SIG-M5 treated with dmso at 0.1 percent for 504 hours (cell line): ENCODE measurements at regions not wholly inside any gene's neighbourhood (a gene's known extent, or its start where the extent isn't known, plus 50 kb on each side); places are given as distances from the start of the nearest gene placed in this dataset.
A peak's percentile ranks its signal among the peaks of the same experiment; 100 is the strongest.

Experiments used
- DNase-seq: peaks from one replicate; lab custom pipeline; 2025; ENCODE audit not compliant: unreplicated experiment; lab: John Stamatoyannopoulos, UW

- no peak for DNase-seq
Measured at GRCh38 chr6:132868057-132868456, 53.7 kb downstream of the RPS12 start.

- no peak for DNase-seq
Measured at GRCh38 chr6:132872923-132873322, 58.6 kb downstream of the RPS12 start.

- DNase-seq, result no peak
Measured at GRCh38 chr6:132877003-132877402, 62.6 kb downstream of the RPS12 start.

- DNase-seq, result no peak
Measured at GRCh38 chr6:132887204-132887603, 72.8 kb downstream of the RPS12 start.

DNA sequence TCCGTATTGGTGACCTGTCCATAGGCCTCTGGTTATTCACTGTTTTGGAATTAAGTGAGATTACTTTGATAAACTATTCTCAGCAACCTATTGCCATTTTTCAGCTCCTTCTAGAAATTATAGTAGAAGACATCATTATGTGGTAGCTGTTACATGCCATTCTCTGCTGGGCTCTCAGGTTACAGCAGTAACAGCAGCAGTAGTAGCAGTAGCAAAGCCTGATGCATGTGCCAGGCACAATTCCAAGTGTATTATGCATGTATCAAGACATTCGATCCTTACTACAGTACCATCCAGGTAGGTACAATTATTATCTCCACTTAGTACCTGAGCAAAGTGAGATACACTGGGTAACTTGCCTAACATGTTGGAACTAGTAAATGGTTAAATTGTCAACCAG, 74.3 kb downstream of the RPS12 start:
- no peak for DNase-seq

DNA sequence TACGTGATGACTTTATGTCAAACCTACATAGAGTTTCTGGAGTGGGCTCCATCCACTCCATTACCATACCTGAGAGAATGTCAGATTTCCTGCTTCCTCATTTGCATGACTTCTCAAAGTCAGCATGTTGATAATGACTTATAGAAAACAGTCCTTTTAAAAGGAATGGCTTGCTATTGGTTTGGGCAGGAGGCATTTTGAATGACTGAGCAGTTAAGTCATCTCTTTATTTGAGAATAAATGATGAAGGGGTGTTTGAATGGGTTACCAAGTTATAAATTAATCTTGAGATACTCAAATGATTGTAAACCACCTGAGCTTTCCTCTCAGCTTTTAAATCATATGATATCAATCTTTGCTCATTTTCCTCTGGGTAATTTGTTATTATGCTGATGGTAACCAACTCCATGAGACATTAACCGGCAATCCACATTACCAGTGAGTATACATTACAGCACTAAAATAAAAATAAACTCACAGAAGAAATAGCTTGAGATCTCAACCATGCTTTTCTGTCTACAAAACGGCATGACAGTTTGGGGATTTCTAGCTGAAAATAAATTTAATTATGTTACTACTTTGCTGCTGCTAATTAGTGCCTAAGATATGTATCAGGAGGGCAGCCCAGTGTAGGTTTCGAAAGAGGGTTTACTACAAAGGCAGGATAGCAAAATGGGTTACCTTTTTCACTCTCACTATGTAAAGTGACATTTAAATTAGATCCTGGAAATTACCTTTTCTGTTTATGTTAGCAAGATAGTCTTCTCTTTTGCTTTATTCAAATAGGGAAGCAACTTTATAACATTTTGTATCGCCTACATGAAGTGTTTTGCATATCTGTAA, 78.8 kb downstream of the RPS12 start:
- DNase-seq, result no peak

- no peak for DNase-seq
Measured at GRCh38 chr6:132893772-132894490, 79.6 kb downstream of the RPS12 start.

DNA sequence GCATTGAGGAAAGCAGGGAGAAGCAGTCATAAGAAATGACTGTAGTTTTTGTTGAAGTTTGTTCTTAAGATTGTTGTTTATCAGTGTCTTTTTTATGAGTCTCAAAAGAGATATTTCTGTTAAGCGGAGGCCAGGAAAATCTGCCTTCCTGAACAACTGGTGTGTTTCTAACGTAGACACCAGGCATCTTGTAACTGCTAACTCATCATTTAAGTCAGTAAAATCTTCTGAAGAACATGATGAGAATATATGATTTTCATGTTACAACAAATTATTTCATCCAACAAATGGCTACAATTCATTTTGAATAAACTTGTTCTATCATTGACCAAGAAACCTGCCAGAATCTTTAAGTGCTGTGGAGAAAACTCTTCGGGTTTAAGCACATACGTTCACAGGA, 84.0 kb downstream of the RPS12 start:
- no peak for DNase-seq

GRCh38 chr6:132900849-132901248, 86.5 kb downstream of the RPS12 start:
- DNase-seq, result no peak

DNA sequence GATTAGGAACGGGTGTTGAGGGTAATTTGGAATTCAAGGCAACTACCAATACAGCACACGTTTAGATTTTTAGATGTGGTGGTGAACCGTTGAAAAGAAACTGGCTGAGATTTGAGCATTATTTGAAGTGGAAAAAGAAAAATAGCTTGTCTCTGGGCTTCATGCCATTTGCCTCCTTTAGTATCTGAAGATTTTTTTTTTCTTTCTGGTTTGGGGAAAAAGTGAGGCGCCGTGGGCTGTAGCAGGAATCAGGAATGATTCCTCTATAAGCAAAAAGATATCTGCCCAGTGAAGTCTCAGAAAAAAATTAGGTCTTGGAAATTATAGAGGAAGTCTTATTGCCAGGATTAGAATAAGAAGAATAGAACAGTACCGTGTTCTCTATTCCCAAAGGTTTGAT, 88.5 kb downstream of the RPS12 start:
- no peak for DNase-seq

DNA sequence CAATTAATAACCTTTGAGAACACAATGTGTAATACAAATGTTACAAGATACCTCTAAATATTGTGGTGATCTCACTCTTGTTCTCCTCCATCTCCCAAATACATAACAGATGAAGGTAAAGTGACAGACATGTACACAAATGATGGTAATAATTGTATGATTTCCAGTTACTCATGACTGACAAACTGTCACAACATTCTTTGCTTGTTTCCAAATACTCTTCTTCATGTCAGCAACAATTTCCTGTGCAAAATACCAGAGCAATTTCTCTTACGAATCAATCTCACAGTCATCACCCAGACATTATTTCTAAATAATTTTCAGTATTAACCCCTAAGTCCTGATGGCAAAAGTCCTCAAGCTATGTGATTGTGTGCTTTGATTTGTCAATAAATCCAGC, 92.9 kb downstream of the RPS12 start:
- no peak for DNase-seq

GRCh38 chr6:132907914-132908313, 93.5 kb downstream of the RPS12 start:
- no peak for DNase-seq

GRCh38 chr6:132909742-132910141, 95.4 kb downstream of the RPS12 start:
- DNase-seq, result no peak

DNA sequence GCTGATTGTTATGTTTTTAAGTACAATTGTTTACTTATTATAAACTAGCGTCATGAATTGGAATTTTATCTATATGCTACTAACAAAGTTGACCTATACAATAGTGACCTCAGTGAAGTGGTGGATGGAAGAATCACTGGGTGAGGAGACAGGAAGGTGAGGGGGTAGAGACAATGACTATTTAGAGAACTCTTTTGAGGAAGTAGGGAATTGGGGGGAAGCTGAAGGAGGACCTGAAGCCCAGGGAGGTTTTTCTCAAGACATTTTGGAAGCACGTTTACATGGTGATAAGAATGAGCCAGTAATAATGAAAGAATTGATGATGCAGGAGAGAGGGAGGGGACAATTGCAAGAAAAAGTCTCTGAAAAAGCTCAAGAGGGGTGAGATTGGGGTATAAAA, 96.4 kb downstream of the RPS12 start:
- DNase-seq, result no peak

- peak; percentile 11 for DNase-seq
Measured at GRCh38 chr6:132919045-132919860, 104.9 kb downstream of the RPS12 start.

GRCh38 chr6:132927713-132928112, 113.3 kb downstream of the RPS12 start:
- no peak for DNase-seq

DNA sequence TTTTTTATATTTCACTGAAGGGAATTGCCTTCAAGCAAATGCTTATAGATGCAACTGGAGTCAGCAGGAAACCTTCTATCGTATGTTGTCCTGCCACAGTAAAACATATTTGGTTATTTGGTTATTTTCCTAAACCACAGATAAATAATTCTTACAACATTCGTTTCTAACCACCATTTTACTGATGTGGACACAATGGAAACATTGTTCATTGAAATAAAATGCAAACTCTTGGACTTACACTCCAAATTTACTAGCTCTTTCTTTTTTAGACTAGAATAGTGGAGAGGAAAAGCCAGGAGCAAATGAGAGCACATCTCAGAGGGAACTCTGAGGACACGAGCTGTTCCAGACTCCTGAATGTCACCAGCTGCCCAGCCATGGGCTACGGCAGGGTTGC, 114.8 kb downstream of the RPS12 start:
- DNase-seq, result no peak

GRCh38 chr6:132931313-132931712, 116.9 kb downstream of the RPS12 start:
- no peak for DNase-seq

DNA sequence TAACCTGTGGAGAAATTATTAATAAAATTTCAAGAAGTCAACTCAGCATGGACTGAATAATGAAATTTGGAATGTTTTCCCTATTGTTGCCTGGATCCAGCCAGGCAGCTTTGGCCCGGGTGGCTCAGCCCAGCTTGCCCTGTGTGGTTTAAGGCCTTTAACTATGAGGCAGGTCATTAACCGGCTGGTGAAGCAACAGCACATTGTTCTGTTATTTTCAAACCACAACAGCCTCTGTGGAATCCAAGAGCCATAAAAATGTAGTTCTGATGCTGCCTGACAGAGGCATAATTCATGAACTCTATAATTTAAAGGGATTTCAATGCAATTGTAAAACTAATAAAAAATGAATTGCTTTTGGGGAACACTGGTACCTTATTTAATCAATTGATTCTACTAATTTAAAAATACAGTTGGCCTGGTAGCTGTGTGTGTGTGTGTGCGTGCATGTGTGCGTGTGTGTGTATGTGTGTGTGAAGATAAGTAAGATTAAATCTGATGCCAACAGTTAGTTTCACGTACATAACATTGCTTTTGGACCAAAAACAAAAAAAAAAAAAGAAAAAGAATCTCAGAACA, 117.7 kb downstream of the RPS12 start:
- DNase-seq, result no peak

- no peak for DNase-seq
Measured at GRCh38 chr6:132932588-132932987, 118.2 kb downstream of the RPS12 start.

GRCh38 chr6:132933090-132933489, 118.7 kb downstream of the RPS12 start:
- no peak for DNase-seq
